RWPE2 (cell line): ENCODE measurements at regions not wholly inside any gene's neighbourhood (a gene's known extent, or its start where the extent isn't known, plus 50 kb on each side); places are given as distances from the start of the nearest gene placed in this dataset.
"Not testable (repeated sequence)": the region's sequence is repeated elsewhere in the genome, so short reads cannot be mapped to it uniquely, and the experiment has no call there.

Source experiments
- ATAC-seq: fragments of 200-7000 bp; cut with Tn5 transposase; 3 replicates; pipeline ENCODE4 v1.9.1; 2021; ENCODE audit warnings: low read depth
- DNase-seq: peaks from one replicate; pipeline ENCODE4 v3.0.0-alpha.2; 2020; ENCODE audit warnings: low spot score
- H3K27ac ChIP-seq: fragments of 450-650 bp; 2 replicates; pipeline ENCODE4 v1.5.1; 2017; ENCODE audit warnings: mild to moderate bottlenecking; ENCODE audit not compliant: poor library complexity, severe bottlenecking
- H3K27me3 ChIP-seq: fragments of 250-450 bp; sonication (Bioruptor Pico); 2 replicates; pipeline ENCODE4 v1.5.1; 2021; ENCODE audit warnings: mild to moderate bottlenecking, moderate library complexity; ENCODE audit not compliant: insufficient read depth, poor library complexity, severe bottlenecking
- H3K36me3 ChIP-seq: fragments of 250-450 bp; sonication (Bioruptor Pico); 2 replicates; pipeline ENCODE4 v1.5.1; 2020; ENCODE audit warnings: low read depth, mild to moderate bottlenecking, moderate library complexity
- H3K4me1 ChIP-seq: fragments of 250-450 bp; sonication (Bioruptor Pico); 2 replicates; pipeline ENCODE4 v1.5.1; 2021; ENCODE audit warnings: mild to moderate bottlenecking, moderate library complexity; ENCODE audit not compliant: insufficient read depth, poor library complexity, severe bottlenecking
- H3K4me3 ChIP-seq: fragments of 250-450 bp; sonication (Bioruptor Pico); 2 replicates; pipeline ENCODE4 v1.5.1; 2021; ENCODE audit warnings: mild to moderate bottlenecking, moderate library complexity; ENCODE audit not compliant: severe bottlenecking
- H3K9me3 ChIP-seq: fragments of 250-450 bp; sonication (Bioruptor Pico); 2 replicates; pipeline ENCODE4 v1.5.1; 2021; ENCODE audit warnings: mild to moderate bottlenecking, moderate library complexity; ENCODE audit not compliant: severe bottlenecking
- TF ChIP-seq, protein P1 (sequence below): fragments of 450-650 bp; IDR thresholded peaks from one replicate; pipeline ENCODE4 v1.5.1; 2017; ENCODE audit warnings: mild to moderate bottlenecking, moderate library complexity; ENCODE audit not compliant: poor library complexity, severe bottlenecking

- not testable (repeated sequence) for H3K27me3 ChIP-seq, H3K4me1 ChIP-seq, ATAC-seq, H3K4me3 ChIP-seq, H3K36me3 ChIP-seq, DNase-seq, H3K27ac ChIP-seq, H3K9me3 ChIP-seq
Observed at GRCh38 chr3:75840160-75840559, 54.8 kb upstream of the ZNF717 start.

DNA sequence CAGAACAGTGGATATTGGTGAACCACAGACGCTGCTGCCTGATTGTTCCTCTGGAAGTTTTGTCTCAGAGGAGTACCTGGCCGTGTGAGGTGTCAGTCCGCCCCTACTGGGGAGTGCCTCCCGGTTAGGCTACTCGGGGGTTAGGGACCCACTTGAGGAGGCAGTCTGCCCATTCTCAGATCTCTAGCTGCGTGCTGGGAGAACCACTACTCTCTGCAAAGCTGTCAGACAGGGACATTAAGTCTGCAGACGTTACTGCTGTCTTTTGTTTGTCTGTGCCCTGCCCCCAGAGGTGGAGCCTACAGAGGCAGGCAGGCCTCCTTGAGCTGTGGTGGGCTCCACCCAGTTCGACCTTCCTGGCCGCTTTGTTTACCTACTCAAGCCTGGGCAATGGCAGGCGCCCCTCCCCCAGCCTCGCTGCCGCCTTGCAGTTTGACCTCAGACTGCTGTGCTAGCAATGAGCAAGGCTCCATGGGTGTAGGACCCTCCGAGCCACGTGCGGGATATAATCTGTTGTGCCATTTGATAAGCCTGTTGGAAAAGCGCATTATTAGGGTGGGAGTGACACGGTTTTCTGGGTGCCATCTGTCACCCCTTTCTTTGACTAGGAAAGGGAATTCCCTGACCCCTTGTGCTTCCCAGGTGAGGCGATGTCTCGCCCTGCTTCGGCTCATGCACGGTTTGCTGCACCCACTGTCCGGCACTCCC is 65.1 kb upstream of the ZNF717 start:
- H3K9me3 ChIP-seq, H3K4me3 ChIP-seq, H3K4me1 ChIP-seq, H3K27me3 ChIP-seq, ATAC-seq, H3K27ac ChIP-seq, DNase-seq, H3K36me3 ChIP-seq: not testable (repeated sequence)

DNA sequence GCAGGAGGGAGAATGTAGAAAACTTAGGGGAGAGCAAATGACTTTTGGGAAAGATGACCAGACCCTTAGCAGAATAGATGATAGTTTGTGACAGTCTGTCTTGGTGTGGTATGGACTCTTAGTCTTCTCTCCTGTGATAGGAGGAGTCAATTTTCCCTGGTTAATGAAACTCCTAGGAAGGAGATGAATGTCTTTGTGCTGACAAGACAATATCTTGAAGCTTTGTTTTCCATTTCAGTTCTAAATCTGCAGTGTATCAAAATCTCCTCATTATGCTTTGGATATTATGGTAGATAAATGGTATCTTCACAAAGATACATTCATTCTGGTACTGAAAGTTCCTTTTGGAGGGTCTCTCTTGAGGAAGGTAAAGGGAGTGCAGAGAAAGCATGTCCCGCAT is 77.8 kb upstream of the ZNF717 start:
- H3K36me3 ChIP-seq, result no peaks in the 10 kb centered on the region
- ATAC-seq (no peak), DNase-seq (no peak)
- TF ChIP-seq, protein P1, sequence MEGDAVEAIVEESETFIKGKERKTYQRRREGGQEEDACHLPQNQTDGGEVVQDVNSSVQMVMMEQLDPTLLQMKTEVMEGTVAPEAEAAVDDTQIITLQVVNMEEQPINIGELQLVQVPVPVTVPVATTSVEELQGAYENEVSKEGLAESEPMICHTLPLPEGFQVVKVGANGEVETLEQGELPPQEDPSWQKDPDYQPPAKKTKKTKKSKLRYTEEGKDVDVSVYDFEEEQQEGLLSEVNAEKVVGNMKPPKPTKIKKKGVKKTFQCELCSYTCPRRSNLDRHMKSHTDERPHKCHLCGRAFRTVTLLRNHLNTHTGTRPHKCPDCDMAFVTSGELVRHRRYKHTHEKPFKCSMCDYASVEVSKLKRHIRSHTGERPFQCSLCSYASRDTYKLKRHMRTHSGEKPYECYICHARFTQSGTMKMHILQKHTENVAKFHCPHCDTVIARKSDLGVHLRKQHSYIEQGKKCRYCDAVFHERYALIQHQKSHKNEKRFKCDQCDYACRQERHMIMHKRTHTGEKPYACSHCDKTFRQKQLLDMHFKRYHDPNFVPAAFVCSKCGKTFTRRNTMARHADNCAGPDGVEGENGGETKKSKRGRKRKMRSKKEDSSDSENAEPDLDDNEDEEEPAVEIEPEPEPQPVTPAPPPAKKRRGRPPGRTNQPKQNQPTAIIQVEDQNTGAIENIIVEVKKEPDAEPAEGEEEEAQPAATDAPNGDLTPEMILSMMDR, result no peak
- H3K9me3 ChIP-seq, result no peaks in the 10 kb centered on the region
- no peak overlapping the region for H3K27ac ChIP-seq
- H3K27me3 ChIP-seq, result no peaks in the 10 kb centered on the region
- H3K4me3 ChIP-seq, result no peak overlapping the region
- no peaks in the 10 kb centered on the region for H3K4me1 ChIP-seq

DNA sequence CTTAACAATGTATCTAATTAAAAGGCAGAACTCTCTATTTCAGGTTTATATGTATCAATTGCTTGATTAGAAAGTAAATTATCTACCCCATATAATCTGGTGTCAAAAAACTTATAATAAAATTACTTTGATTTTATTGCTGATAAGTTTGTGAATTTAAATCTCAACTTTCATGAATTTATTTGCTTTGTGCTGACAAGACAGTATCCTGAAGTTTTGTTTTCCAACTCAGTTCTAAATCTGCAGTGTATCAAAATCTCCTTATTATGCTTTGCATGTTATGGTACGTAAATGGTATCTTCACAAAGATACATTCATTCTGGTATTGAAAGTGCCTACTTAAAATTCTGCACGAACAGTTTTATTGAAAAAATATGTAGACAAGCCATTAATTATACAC is 78.5 kb upstream of the ZNF717 start:
- Histone ChIP-seq H3K4me3 (no peak overlapping the region), H3K27me3 (no peaks in the 10 kb centered on the region), H3K4me1 (no peaks in the 10 kb centered on the region), H3K9me3 (no peaks in the 10 kb centered on the region), H3K36me3 (no peaks in the 10 kb centered on the region), H3K27ac (no peak overlapping the region)
- no peak for DNase-seq
- no peak for ATAC-seq
- TF ChIP-seq, protein P1, result no peak

GRCh38 chr3:75883719-75884118 is 98.4 kb upstream of the ZNF717 start:
- not testable (repeated sequence) for H3K4me1 ChIP-seq, H3K27ac ChIP-seq, DNase-seq, H3K4me3 ChIP-seq, H3K27me3 ChIP-seq, H3K9me3 ChIP-seq, H3K36me3 ChIP-seq
- ATAC-seq, result 0 out of 3 replicates have a peak, but pooled peaks have one; percentile 36

GRCh38 chr3:75886971-75887526 is 101.7 kb upstream of the ZNF717 start:
- Histone ChIP-seq H3K4me1 (no peaks in the 10 kb centered on the region), H3K27ac (no peak overlapping the region), H3K27me3 (no peaks in the 10 kb centered on the region), H3K36me3 (no peaks in the 10 kb centered on the region), H3K4me3 (no peak overlapping the region), H3K9me3 (no peaks in the 10 kb centered on the region)
- DNase-seq, result no peak
- TF ChIP-seq, protein P1, result no peak
- peak; percentile 33; the same call in 1 of the 3 replicates for ATAC-seq
